Prostate gland (tissue), 2 donors: ENCODE measurements at regions not wholly inside any gene's neighbourhood (a gene's known extent, or its start where the extent isn't known, plus 50 kb on each side); places are given as distances from the start of the nearest gene placed in this dataset.

ENCODE experiments used
- DNase-seq: peaks from one replicate; pipeline ENCODE4 v3.0.0-alpha.2; 2019; ENCODE audit warnings: low spot score
- H3K27ac ChIP-seq, 2 donors: fragments of 200-600 bp; sonication (generic); 2 replicates each; pipeline ENCODE4 v1.5.1; 2017 to 2019
- H3K27me3 ChIP-seq: fragments of 200-600 bp; sonication (generic); replicated peaks from 2 replicates; pipeline ENCODE4 v1.5.1; 2019; ENCODE audit not compliant: insufficient read depth
- H3K36me3 ChIP-seq, 2 donors: fragments of 200-600 bp; sonication (generic); 1 replicate in 1 of 2; 2 replicates in 1 of 2; pipeline versions ENCODE4 v1.5.1 to v1.8.1; 2017 to 2019
- H3K4me1 ChIP-seq: fragments of 200-600 bp; sonication (generic); replicated peaks from 2 replicates; pipeline ENCODE4 v1.5.1; 2019
- H3K4me3 ChIP-seq, 2 donors: fragments of 200-600 bp; sonication (generic); 2 replicates each; pipeline ENCODE4 v1.5.1; 2017 to 2019
- H3K9me3 ChIP-seq: fragments of 200-600 bp; sonication (generic); 2 replicates; pipeline ENCODE4 v1.5.1; 2017
- CTCF ChIP-seq, 4 experiments: fragments of 200-600 bp in 2 of 4; fragments of 450-650 bp in 2 of 4; sonication (generic) in 2 of 4; IDR thresholded peaks; 1 replicate in 3 of 4; 2 replicates in 1 of 4; pipeline ENCODE4 v1.5.1; 2016 to 2019; ENCODE audit warnings: antibody characterized with exemption in 4 of 4, mild to moderate bottlenecking in 2 of 4, moderate library complexity in 2 of 4
- POLR2A ChIP-seq: fragments of 450-650 bp; IDR thresholded peaks from one replicate; pipeline ENCODE4 v1.6.1; 2016; ENCODE audit warnings: antibody characterized with exemption, mild to moderate bottlenecking
- POLR2AphosphoS5 ChIP-seq: sonication (generic); formaldehyde crosslinking; IDR thresholded peaks from one replicate; pipeline ENCODE4 v1.6.1; 2017; ENCODE audit warnings: antibody characterized with exemption
- WGBS: methylation state at CpG from one replicate; pipeline ENCODE4 v1.1.5; 2018; 5-methylcytosine and 5-hydroxymethylcytosine counted together
- intact Hi-C: fragments of 100-400 bp; cut with DNase I; formaldehyde crosslinking; loops from one replicate; pipeline ENCODE4 v1.14.2; 2022

DNA sequence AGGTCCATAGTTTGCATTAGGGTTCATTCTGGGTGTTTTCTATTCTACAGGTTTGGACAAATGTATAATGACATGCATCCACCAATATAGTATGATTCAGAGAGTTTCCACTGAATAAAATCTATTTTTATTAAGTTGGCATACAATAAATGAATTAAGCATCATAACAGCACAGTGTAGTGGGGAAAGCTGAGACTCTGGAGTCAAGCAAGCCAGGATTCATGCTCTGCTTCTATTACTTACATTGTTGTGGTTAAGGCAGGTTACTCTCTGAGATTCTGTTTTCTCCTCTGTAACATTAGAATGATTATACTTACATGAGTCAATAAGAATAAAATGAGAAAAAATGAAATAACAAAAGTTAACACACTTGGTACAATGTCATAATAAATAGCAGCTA is 131.3 kb downstream of the SLC30A10 start:
- Histone ChIP-seq H3K27ac (no peak overlapping the region), H3K9me3 (no peaks in the 10 kb centered on the region), H3K36me3 (no peaks in the 10 kb centered on the region), H3K4me3 (no peak overlapping the region), H3K27me3 (no peaks in the 10 kb centered on the region), H3K4me1 (no peaks in the 10 kb centered on the region)
- no peak for DNase-seq
- intact Hi-C loops, result no loop called here
- TF ChIP-seq POLR2A (no peak), CTCF (IDR thresholded peaks at IDR 0.05) (no peak), POLR2AphosphoS5 (no peak)

DNA sequence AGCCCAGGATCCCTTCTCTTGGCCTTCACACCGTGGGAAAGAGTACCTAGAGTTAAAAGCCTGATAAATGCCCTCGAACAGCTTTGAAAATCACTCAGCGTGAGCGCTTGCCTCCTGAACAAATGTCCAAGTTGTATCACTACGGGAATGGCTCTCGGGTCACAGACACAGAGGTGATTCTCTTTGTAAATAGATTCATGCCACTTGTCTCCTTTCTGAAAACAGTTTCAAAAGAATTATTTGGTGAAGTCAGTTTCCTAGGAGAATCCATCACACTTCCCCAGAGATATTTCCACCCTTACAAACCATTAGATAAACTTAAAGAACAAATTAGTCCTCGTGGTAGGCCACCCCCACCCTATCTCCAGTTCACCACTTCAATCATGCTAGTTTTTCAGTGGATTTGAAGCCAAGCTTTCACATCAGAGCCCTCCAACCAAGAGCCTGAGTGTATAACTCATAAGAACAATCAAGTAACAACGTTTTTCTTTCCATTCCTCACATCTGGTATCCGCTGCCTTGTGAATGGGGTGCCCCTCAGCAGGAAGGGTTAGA is 132.9 kb downstream of the SLC30A10 start:
- Histone ChIP-seq H3K27ac (no peak overlapping the region), H3K9me3 (no peaks in the 10 kb centered on the region), H3K27me3 (no peaks in the 10 kb centered on the region), H3K36me3 (no peaks in the 10 kb centered on the region), H3K4me3 (no peak overlapping the region), H3K4me1 (no peaks in the 10 kb centered on the region)
- WGBS, result 74% methylated on average over 9 of the region's 9 CpGs
- TF ChIP-seq POLR2A (no peak), CTCF (IDR thresholded peaks at IDR 0.05) (no peak), POLR2AphosphoS5 (no peak)
- intact Hi-C loops, result no loop called here
- no peak for DNase-seq

DNA sequence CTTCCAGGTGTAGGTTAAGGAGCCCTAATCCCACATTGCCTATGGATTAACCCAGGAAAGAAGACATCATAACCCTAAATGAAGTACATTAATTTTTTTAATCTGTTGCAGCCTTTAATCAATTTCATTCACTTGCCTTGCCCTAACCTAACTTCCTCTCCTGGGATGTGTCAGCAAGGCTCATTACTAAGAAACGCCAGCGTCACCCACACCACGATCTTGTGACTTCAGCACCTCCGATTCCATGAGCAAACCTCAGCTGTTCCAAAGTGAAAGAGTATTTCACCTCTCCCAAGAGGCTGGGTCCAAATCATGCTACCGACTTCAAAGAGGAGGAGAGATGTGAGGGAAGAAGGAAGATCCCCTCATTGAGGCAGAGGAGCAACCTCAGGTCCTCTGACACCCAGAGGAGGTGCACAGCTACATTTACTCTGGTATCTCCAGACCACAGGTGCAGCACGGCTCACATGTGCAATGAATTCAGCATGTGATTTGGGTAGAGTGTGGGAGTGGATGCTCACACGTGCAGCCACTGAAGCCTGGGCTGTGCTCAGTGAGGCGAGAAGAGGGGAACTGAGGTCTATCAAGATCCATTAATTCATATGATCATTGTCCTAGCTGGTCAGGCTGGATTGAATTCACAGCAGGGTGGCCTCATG is 134.1 kb downstream of the SLC30A10 start:
- H3K27me3 ChIP-seq, result no peaks in the 10 kb centered on the region
- no peak for TF ChIP-seq CTCF (IDR thresholded peaks at IDR 0.05)
- no peak for TF ChIP-seq POLR2AphosphoS5
- TF ChIP-seq POLR2A, result no peak
- no peak for DNase-seq
- H3K36me3 ChIP-seq, result no peaks in the 10 kb centered on the region
- WGBS, result 94% methylated on average over 8 of the region's 8 CpGs
- no peaks in the 10 kb centered on the region for H3K9me3 ChIP-seq
- no peak overlapping the region for H3K27ac ChIP-seq
- H3K4me1 ChIP-seq, result no peaks in the 10 kb centered on the region
- H3K4me3 ChIP-seq, result no peak overlapping the region
- intact Hi-C loops, result no loop called here

DNA sequence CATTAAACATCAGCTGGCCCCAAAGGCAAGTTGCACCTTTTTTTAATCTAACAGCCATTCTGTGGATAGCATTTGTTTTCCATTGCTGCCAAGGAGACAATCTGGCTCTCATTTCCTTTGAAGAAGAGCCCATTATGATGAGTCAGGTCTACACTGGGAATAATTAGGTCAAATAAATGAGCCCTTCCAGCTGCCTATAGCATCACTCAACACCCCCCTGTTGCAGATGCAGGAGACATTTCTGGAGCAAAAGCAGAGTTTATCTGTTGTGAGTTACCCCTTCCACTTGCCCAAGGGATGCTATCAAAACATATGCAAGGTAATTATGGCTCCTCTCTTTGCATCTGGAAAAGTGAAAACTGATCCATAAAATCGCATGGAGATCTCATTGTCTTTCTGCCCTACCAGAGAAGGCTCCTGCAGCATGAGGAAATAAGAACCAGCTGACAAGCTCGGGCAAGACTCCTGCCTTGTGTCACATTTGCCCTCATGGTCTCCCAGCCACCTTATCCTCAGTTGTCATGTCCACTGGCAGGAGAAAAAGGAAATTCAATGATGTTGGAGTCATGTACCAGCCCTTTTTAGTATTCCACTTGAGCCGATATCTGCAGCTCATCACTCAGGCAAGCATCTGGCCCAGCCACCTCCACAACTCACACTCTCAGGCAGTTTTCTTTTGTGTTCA is 135.9 kb downstream of the SLC30A10 start:
- Histone ChIP-seq H3K4me1 (no peaks in the 10 kb centered on the region), H3K36me3 (no peaks in the 10 kb centered on the region), H3K27ac (no peak overlapping the region), H3K9me3 (no peaks in the 10 kb centered on the region), H3K27me3 (no peaks in the 10 kb centered on the region), H3K4me3 (no peak overlapping the region)
- TF ChIP-seq POLR2AphosphoS5, result no peak
- TF ChIP-seq CTCF (IDR thresholded peaks at IDR 0.05), result no peak
- no peak for TF ChIP-seq POLR2A
- intact Hi-C loops, result no loop called here
- WGBS, result 55% methylated on average over 3 of the region's 3 CpGs
- no peak for DNase-seq

GRCh38 chr1:219791766-219792165 is 136.6 kb downstream of the SLC30A10 start:
- no peak for DNase-seq
- Histone ChIP-seq H3K27me3 (no peaks in the 10 kb centered on the region), H3K4me1 (no peaks in the 10 kb centered on the region), H3K27ac (no peak overlapping the region), H3K9me3 (no peaks in the 10 kb centered on the region), H3K36me3 (no peaks in the 10 kb centered on the region), H3K4me3 (no peak overlapping the region)
- 93% methylated on average over 2 of the region's 2 CpGs for WGBS
- TF ChIP-seq POLR2A, result no peak
- no peak for TF ChIP-seq POLR2AphosphoS5
- no peak for TF ChIP-seq CTCF (IDR thresholded peaks at IDR 0.05)
- intact Hi-C loops, result no loop called here
